AG10803 (cell line): ENCODE measurements at regions not wholly inside any gene's neighbourhood (a gene's known extent, or its start where the extent isn't known, plus 50 kb on each side); places are given as distances from the start of the nearest gene placed in this dataset.
A peak's percentile ranks its signal among the peaks of the same experiment; 100 is the strongest.
"Not testable (repeated sequence)": the region's sequence is repeated elsewhere in the genome, so short reads cannot be mapped to it uniquely, and the experiment has no call there.

Experiments
- DNase-seq: peaks from one replicate; pipeline ENCODE4 v3.0.0; 2010; ENCODE audit warnings: low read depth
- H3K4me3 ChIP-seq: 2 replicates; pipeline ENCODE4 v1.5.1; 2011; ENCODE audit warnings: mild to moderate bottlenecking, low read length, control low read depth
- CTCF ChIP-seq: conservative IDR thresholded peaks from 2 replicates; pipeline ENCODE4 v1.5.1; 2011; ENCODE audit warnings: mild to moderate bottlenecking, low read length, control low read depth, inconsistent platforms

- peak; percentile 30 for DNase-seq
- no peak for TF ChIP-seq CTCF
- H3K4me3 ChIP-seq = no peak overlapping the region
Observed at GRCh38 chr3:107001635-107002034, 375.6 kb upstream of the CCDC54 start.

DNA sequence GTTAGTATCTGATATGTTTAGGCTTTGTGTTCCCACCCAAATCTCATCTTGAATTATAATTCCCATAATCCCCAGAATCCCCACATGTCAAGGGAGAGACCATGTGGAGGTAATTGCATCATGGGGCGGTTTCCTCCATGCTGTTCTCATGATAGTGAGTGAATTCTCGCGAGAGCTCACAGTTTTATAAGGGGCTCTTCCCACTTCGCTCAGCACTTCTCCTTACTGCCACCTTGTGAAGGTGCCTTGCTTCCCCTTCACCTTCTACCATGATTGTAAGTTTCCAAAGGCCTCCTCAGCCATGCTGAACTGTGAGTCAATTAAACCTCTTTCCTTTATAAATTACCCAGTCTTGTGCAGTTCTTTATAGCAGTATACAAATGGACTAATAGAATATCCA is 371.9 kb upstream of the CCDC54 start:
- DNase-seq, H3K4me3 ChIP-seq: not testable (repeated sequence)

DNA sequence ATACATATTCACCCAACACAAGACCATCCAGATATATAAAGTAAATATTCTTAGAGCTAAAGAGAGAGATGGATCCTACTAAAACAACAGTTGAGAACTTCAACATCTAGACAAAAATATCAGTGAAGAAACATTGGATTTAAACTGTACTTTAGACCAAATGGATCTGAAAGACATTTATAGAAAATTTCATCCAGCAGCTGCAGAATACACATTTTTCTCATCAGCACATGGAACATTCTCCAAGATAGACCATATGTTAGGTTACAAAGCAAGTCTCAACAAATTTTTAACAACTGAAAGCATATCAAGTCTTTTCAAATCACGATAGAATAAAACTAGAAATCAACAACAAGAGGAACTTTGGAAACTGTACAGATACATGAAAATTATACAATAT is 369.0 kb upstream of the CCDC54 start:
- no peak overlapping the region for H3K4me3 ChIP-seq
- TF ChIP-seq CTCF = no peak
- DNase-seq = no peak

DNA sequence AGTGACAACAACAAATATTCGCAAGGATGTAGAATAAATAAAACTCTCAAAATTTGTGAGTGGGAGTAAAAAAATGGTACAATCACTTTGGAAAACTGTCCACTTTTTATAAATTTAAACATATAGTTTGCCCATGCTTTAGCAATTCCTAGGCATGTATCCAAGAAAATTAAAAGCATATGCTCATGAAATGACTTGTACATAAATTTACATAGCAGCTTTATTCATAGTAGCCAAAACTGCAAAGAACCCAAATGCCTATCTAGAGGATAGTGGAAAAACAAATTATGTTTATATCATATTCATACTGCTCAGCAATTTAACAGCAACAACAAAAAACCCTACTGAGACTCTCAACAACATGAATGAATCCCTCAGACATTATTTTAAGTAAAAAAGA is 363.6 kb upstream of the CCDC54 start:
- no peak for TF ChIP-seq CTCF
- no peak overlapping the region for H3K4me3 ChIP-seq
- DNase-seq = peak; percentile 15

- TF ChIP-seq CTCF = no peak
- H3K4me3 ChIP-seq = no peak overlapping the region
- DNase-seq = peak; percentile 30
Observed at GRCh38 chr3:107024551-107025026, 352.6 kb upstream of the CCDC54 start.

DNA sequence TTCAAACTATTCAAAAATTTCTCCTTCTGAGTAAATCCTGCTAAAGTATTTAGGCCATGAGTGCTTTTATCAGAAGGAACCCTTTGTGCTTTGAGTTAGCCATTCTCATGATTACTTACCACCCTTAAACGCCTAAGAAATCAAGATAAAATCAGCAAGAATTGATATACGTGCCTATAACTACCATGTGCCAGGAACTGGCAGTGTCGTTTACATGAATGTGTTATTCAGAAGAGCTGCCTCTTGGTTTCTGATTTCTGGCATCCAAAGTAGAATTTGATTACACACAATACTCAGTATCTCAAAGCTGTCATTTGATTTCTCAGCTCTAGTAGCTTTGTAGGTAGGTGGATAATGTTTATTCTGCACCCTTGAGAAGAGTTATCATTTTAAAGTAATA is 351.3 kb upstream of the CCDC54 start:
- no peak overlapping the region for H3K4me3 ChIP-seq
- TF ChIP-seq CTCF = no peak
- DNase-seq = no peak

GRCh38 chr3:107028086-107028485 is 349.2 kb upstream of the CCDC54 start:
- TF ChIP-seq CTCF = no peak
- H3K4me3 ChIP-seq = no peak overlapping the region
- DNase-seq = no peak

DNA sequence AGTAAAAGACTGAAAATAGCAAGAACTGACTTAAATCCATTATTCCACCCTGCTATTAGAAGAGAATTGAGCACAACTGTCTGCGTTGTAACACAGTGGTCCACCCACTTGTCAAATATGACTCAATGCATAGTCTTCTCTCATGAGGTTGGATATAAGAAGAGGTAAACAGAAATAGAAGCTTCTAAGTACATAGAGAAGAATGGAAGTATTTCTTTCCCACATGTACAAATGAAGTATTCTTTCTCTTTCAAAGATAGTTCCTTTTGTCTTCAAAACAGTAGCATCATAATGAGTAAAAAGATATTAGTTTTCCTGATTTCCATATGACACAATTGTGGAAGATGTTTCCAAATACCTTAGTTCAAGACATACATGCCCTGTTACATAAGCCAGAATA is 348.6 kb upstream of the CCDC54 start:
- no peak overlapping the region for H3K4me3 ChIP-seq
- no peak for DNase-seq
- no peak for TF ChIP-seq CTCF
